ENCODE measurements at regions not wholly inside any gene's neighbourhood (a gene's known extent, or its start where the extent isn't known, plus 50 kb on each side); places are given as distances from the start of the nearest gene placed in this dataset.

- intact Hi-C loops (cut with DNase I, micrococcal nuclease): no loop called here
- Histone ChIP-seq H3K9me3 (no peaks in the 10 kb centered on the region), H3K4me1 (ENCODE audit: low read depth) (peaks cover 7% of the 10 kb centered on the region), H3K4me3 (no peak overlapping the region), H3K36me3 (ENCODE audit: low read depth) (no peaks in the 10 kb centered on the region)
- ATAC-seq (no peak), DNase-seq (peak in 2 of 3 donors; percentile 24 to 29)
- TF ChIP-seq CTCF (IDR thresholded peaks at IDR 0.05): no peak
Observed at GRCh38 chr20:63100926-63101699, 94.3 kb upstream of the BHLHE23 start.

GRCh38 chr20:63100174-63100925 is 93.6 kb upstream of the BHLHE23 start:
- Histone ChIP-seq H3K9me3 (no peaks in the 10 kb centered on the region), H3K4me3 (no peak overlapping the region), H3K4me1 (ENCODE audit: low read depth) (peaks cover 3% of the 10 kb centered on the region), H3K36me3 (ENCODE audit: low read depth) (no peaks in the 10 kb centered on the region)
- TF ChIP-seq CTCF (IDR thresholded peaks at IDR 0.05): no peak
- intact Hi-C loops (cut with DNase I, micrococcal nuclease): no loop called here
- DNase-seq (peak in 2 of 3 donors; percentile 1 to 10), ATAC-seq (no peak)

GRCh38 chr20:63099456-63100173 is 92.9 kb upstream of the BHLHE23 start:
- DNase-seq: peak in 2 of 3 donors; percentile 17 to 31
- intact Hi-C loops (cut with DNase I, micrococcal nuclease): no loop called here
- no peak for TF ChIP-seq CTCF (IDR thresholded peaks at IDR 0.05)

GRCh38 chr20:63098195-63098810 is 91.5 kb upstream of the BHLHE23 start:
- ATAC-seq (no peak), DNase-seq (peak in 1 of 3 donors; percentile 6)
- intact Hi-C loops (cut with DNase I, micrococcal nuclease): no loop called here
- no peak for TF ChIP-seq CTCF (IDR thresholded peaks at IDR 0.05)
- Histone ChIP-seq H3K36me3 (ENCODE audit: low read depth) (no peaks in the 10 kb centered on the region), H3K9me3 (no peaks in the 10 kb centered on the region), H3K4me1 (ENCODE audit: low read depth) (peaks cover 3% of the 10 kb centered on the region), H3K4me3 (no peak overlapping the region)

More at GRCh38 chr20:63099456-63100173, 92.9 kb upstream of the BHLHE23 start:
- no peaks in the 10 kb centered on the region for H3K36me3 ChIP-seq (ENCODE audit: low read depth)
- H3K4me1 ChIP-seq (ENCODE audit: low read depth): peaks cover 3% of the 10 kb centered on the region
- H3K9me3 ChIP-seq: no peaks in the 10 kb centered on the region
- ATAC-seq: no peak
- H3K4me3 ChIP-seq: no peak overlapping the region

- no peaks in the 10 kb centered on the region for H3K36me3 ChIP-seq (ENCODE audit: low read depth)
- H3K4me3 ChIP-seq: no peak overlapping the region
- H3K9me3 ChIP-seq: no peaks in the 10 kb centered on the region
- intact Hi-C loops (cut with DNase I, micrococcal nuclease): no loop called here
- DNase-seq: peak in 1 of 3 donors; percentile 9
- H3K4me1 ChIP-seq (ENCODE audit: low read depth): no peaks in the 10 kb centered on the region
- no peak for TF ChIP-seq CTCF (IDR thresholded peaks at IDR 0.05)
- no peak for ATAC-seq
Observed at GRCh38 chr20:63097336-63097831, 90.6 kb upstream of the BHLHE23 start.
